ENCODE measurements at regions not wholly inside any gene's neighbourhood (a gene's known extent, or its start where the extent isn't known, plus 50 kb on each side); places are given as distances from the start of the nearest gene placed in this dataset.
"Not testable (repeated sequence)": the region's sequence is repeated elsewhere in the genome, so short reads cannot be mapped to it uniquely, and the experiment has no call there.

GRCh38 chr7:69076566-69076965, 521.7 kb upstream of the AUTS2 start:
- no peak for DNase-seq

- no peak for DNase-seq
Observed at GRCh38 chr7:69078997-69079769, 519.1 kb upstream of the AUTS2 start.

- DNase-seq: not testable (repeated sequence)
Observed at GRCh38 chr7:69087281-69087680, 511.0 kb upstream of the AUTS2 start.

GRCh38 chr7:69088185-69088584, 510.1 kb upstream of the AUTS2 start:
- DNase-seq: no peak

- no peak for DNase-seq
Observed at GRCh38 chr7:69090936-69091335, 507.3 kb upstream of the AUTS2 start.

- DNase-seq: no peak
Observed at GRCh38 chr7:69091521-69091920, 506.8 kb upstream of the AUTS2 start.

GRCh38 chr7:69095127-69095526, 503.1 kb upstream of the AUTS2 start:
- DNase-seq: no peak

GRCh38 chr7:69095649-69096048, 502.6 kb upstream of the AUTS2 start:
- DNase-seq: no peak

- DNase-seq: no peak
Observed at GRCh38 chr7:69104023-69104422, 494.3 kb upstream of the AUTS2 start.

GRCh38 chr7:69105092-69105491, 493.2 kb upstream of the AUTS2 start:
- DNase-seq: no peak

- no peak for DNase-seq
Observed at GRCh38 chr7:69105981-69106380, 492.3 kb upstream of the AUTS2 start.

GRCh38 chr7:69106449-69106848, 491.8 kb upstream of the AUTS2 start:
- DNase-seq: not testable (repeated sequence)

- not testable (repeated sequence) for DNase-seq
Observed at GRCh38 chr7:69106946-69107345, 491.3 kb upstream of the AUTS2 start.

- no peak for DNase-seq
Observed at GRCh38 chr7:69108097-69108496, 490.2 kb upstream of the AUTS2 start.

GRCh38 chr7:69109246-69109645, 489.0 kb upstream of the AUTS2 start:
- DNase-seq: no peak

- no peak for DNase-seq
Observed at GRCh38 chr7:69109879-69110278, 488.4 kb upstream of the AUTS2 start.

GRCh38 chr7:69110450-69111050, 487.7 kb upstream of the AUTS2 start:
- DNase-seq: no peak

- DNase-seq: no peak
Observed at GRCh38 chr7:69114374-69114773, 483.9 kb upstream of the AUTS2 start.

GRCh38 chr7:69115788-69116187, 482.5 kb upstream of the AUTS2 start:
- DNase-seq: no peak

GRCh38 chr7:69116196-69116595, 482.1 kb upstream of the AUTS2 start:
- DNase-seq: not testable (repeated sequence)

- no peak for DNase-seq
Observed at GRCh38 chr7:69122953-69123352, 475.3 kb upstream of the AUTS2 start.

GRCh38 chr7:69126896-69127479, 471.3 kb upstream of the AUTS2 start:
- DNase-seq: no peak

GRCh38 chr7:69129524-69129923, 468.8 kb upstream of the AUTS2 start:
- no peak for DNase-seq

- DNase-seq: no peak
Observed at GRCh38 chr7:69129951-69130350, 468.3 kb upstream of the AUTS2 start.
